ENCODE measurements at regions not wholly inside any gene's neighbourhood (a gene's known extent, or its start where the extent isn't known, plus 50 kb on each side); places are given as distances from the start of the nearest gene placed in this dataset.

GRCh38 chr3:165463531-165463930, 267.3 kb upstream of the SLITRK3 start:
- no peak for TF ChIP-seq CTCF (IDR thresholded peaks at IDR 0.05; ENCODE audit: low read depth, low read length)
- TF ChIP-seq MYC (IDR thresholded peaks at IDR 0.05; ENCODE audit: low read depth, low read length), result no peak
